Activated naive CD8-positive, alpha-beta T cell treated with anti-CD3 and anti-CD28 coated beads, Interleukin-2, amount 50 U/mL, for 16 hours (primary cell): ENCODE measurements at regions not wholly inside any gene's neighbourhood (a gene's known extent, or its start where the extent isn't known, plus 50 kb on each side); places are given as distances from the start of the nearest gene placed in this dataset.

Experiments used
- DNase-seq: peaks from one replicate; pipeline ENCODE4 v3.0.0-alpha.2; 2020; ENCODE audit warnings: low read depth, low spot score

GRCh38 chr14:87000081-87000480 is 992.9 kb downstream of the GALC start:
- no peak for DNase-seq

GRCh38 chr14:86999036-86999435 is 993.9 kb downstream of the GALC start:
- DNase-seq: no peak

- no peak for DNase-seq
These were observed 995.7 kb downstream of the GALC start for GRCh38 chr14:86997271-86997670.

GRCh38 chr14:86990396-86990795 is 1002.6 kb downstream of the GALC start:
- no peak for DNase-seq

- DNase-seq: no peak
These were observed 1003.7 kb downstream of the GALC start for GRCh38 chr14:86989285-86989684.

GRCh38 chr14:86987966-86988365 is 1005.0 kb downstream of the GALC start:
- no peak for DNase-seq

GRCh38 chr14:86973177-86973576 is 1019.8 kb downstream of the GALC start:
- DNase-seq: no peak

- DNase-seq: no peak
These were observed 1021.7 kb downstream of the GALC start for GRCh38 chr14:86971292-86971691.

GRCh38 chr14:86961106-86961716 is 1031.8 kb downstream of the GALC start:
- DNase-seq: no peak

- DNase-seq: no peak
These were observed 1037.1 kb downstream of the GALC start for GRCh38 chr14:86955771-86956354.

GRCh38 chr14:86954623-86955022 is 1038.4 kb downstream of the GALC start:
- DNase-seq: no peak

- no peak for DNase-seq
These were observed 1046.5 kb downstream of the GALC start for GRCh38 chr14:86946446-86946845.

- DNase-seq: no peak
These were observed 1048.5 kb downstream of the GALC start for GRCh38 chr14:86944434-86944833.

- no peak for DNase-seq
These were observed 1049.3 kb downstream of the GALC start for GRCh38 chr14:86943391-86944365.

GRCh38 chr14:86942936-86943335 is 1050.0 kb downstream of the GALC start:
- DNase-seq: no peak

GRCh38 chr14:86940106-86940505 is 1052.9 kb downstream of the GALC start:
- DNase-seq: no peak

GRCh38 chr14:86938320-86938719 is 1054.7 kb downstream of the GALC start:
- no peak for DNase-seq

- DNase-seq: no peak
These were observed 1056.4 kb downstream of the GALC start for GRCh38 chr14:86936556-86936955.

- DNase-seq: no peak
These were observed 1057.6 kb downstream of the GALC start for GRCh38 chr14:86935241-86935885.

GRCh38 chr14:86933958-86934595 is 1058.9 kb downstream of the GALC start:
- no peak for DNase-seq

GRCh38 chr14:86933460-86933859 is 1059.5 kb downstream of the GALC start:
- DNase-seq: no peak

GRCh38 chr14:86915406-86915805 is 1077.6 kb downstream of the GALC start:
- DNase-seq: no peak
